PC-9 (cell line): ENCODE measurements at regions not wholly inside any gene's neighbourhood (a gene's known extent, or its start where the extent isn't known, plus 50 kb on each side); places are given as distances from the start of the nearest gene placed in this dataset.

Experiments used
- EZH2 ChIP-seq: fragments of 200-600 bp; sonication (generic); IDR thresholded peaks from 2 replicates; pipeline ENCODE4 v1.8.0; 2017; ENCODE audit warnings: antibody characterized with exemption, low read depth
- TF ChIP-seq, protein P1 (sequence below): fragments of 200-600 bp; sonication (generic); conservative IDR thresholded peaks from 2 replicates; pipeline ENCODE4 v1.6.1; 2017; ENCODE audit warnings: mixed run types, antibody characterized with exemption, mild to moderate bottlenecking, moderate library complexity

DNA sequence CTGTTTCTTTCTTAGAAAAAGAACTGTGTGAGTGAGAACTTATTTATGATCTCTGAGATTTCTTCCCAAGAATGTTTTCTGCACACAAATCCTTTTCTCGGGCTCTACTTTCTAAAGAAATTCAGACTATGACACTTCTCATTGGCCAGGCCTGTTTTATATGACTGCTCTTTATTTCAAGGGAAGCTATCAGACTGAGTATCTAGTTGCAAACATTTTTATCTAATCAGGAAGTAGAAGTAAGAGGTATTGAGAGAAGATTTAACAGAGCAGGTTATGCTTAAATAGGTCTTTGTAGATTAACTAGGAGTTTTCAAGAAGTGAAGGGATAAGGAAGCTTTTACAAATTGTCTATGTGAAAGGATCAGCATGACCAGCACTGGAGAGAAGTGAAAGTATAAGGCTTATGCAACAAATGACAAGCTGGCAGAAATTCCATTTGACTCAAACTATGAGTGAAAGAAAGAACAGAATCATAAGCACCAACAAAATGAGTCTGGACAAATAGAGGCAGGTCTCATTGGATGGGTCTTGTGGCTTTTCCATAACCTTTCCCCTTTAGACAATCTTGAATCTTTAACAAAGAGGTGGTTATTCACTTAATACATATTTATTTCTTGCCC is 71.9 kb upstream of the CHL1 start:
- TF ChIP-seq, protein P1, sequence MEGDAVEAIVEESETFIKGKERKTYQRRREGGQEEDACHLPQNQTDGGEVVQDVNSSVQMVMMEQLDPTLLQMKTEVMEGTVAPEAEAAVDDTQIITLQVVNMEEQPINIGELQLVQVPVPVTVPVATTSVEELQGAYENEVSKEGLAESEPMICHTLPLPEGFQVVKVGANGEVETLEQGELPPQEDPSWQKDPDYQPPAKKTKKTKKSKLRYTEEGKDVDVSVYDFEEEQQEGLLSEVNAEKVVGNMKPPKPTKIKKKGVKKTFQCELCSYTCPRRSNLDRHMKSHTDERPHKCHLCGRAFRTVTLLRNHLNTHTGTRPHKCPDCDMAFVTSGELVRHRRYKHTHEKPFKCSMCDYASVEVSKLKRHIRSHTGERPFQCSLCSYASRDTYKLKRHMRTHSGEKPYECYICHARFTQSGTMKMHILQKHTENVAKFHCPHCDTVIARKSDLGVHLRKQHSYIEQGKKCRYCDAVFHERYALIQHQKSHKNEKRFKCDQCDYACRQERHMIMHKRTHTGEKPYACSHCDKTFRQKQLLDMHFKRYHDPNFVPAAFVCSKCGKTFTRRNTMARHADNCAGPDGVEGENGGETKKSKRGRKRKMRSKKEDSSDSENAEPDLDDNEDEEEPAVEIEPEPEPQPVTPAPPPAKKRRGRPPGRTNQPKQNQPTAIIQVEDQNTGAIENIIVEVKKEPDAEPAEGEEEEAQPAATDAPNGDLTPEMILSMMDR = no peak
- TF ChIP-seq EZH2 = no peak
